Stimulated activated naive CD8-positive, alpha-beta T cell treated with anti-CD3 and anti-CD28 coated beads, Interleukin-15, Interleukin-2, amounts not matched to agents 100 ng/mL and 50 ng/mL, for 24 hours (primary cell): ENCODE measurements at regions not wholly inside any gene's neighbourhood (a gene's known extent, or its start where the extent isn't known, plus 50 kb on each side); places are given as distances from the start of the nearest gene placed in this dataset.
"Not testable (repeated sequence)": the region's sequence is repeated elsewhere in the genome, so short reads cannot be mapped to it uniquely, and the experiment has no call there.

ENCODE experiments used
- H3K27ac Mint-ChIP-seq: one replicate; pipeline ENCODE4 v1.8.0; 2021; ENCODE audit warnings: mild to moderate bottlenecking, mixed read lengths
- H3K27me3 Mint-ChIP-seq: one replicate; pipeline ENCODE4 v1.8.0; 2021; ENCODE audit warnings: mixed read lengths
- H3K36me3 Mint-ChIP-seq: one replicate; pipeline ENCODE4 v1.8.0; 2021; ENCODE audit warnings: low read depth, mixed read lengths
- H3K4me1 Mint-ChIP-seq: one replicate; pipeline ENCODE4 v1.8.0; 2021; ENCODE audit warnings: low read depth, mixed read lengths
- H3K4me3 Mint-ChIP-seq: one replicate; pipeline ENCODE4 v1.8.0; 2021; ENCODE audit warnings: mild to moderate bottlenecking, mixed read lengths
- H3K9me3 Mint-ChIP-seq: one replicate; pipeline ENCODE4 v1.8.0; 2021; ENCODE audit warnings: mixed read lengths

DNA sequence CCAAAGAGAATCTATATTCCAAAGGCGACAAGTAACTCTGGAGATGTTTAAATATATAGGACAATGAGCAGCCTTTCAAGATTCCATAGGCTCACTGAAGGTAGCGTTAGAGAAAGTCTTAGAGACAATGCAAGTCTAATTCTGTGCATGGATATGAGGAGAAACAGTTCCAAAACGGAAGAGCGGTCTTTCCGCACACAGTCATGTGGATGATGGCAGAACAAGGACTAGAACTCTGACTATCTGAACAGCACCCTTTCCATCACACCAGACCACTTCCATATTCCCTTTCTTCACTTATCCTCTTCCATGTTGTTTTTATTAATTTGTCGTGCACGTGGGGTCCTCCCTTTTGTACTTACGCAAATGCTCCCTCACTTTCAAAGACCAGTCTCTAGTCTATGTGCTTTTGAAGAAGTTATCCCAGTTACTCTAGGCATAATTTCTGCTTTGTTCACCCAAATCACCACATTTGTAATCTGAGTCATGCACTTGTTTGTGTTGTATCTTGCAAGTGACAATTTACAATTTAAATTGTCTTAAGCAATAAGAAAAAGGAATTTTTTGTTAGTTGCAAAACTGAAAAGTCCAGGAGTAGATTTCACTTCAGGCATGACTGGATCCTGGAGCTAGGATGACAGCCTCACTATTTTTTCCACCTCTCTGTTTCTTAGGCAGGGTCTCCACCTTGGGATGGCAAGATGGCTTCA is 116.0 kb upstream of the ADRA1B start:
- Mint-ChIP-seq H3K4me1 (peaks cover 6% of the 10 kb centered on the region), H3K4me3 (no peak overlapping the region), H3K9me3 (peaks cover 5% of the 10 kb centered on the region), H3K27me3 (peaks cover 41% of the 10 kb centered on the region), H3K36me3 (no peaks in the 10 kb centered on the region), H3K27ac (no peak overlapping the region)

DNA sequence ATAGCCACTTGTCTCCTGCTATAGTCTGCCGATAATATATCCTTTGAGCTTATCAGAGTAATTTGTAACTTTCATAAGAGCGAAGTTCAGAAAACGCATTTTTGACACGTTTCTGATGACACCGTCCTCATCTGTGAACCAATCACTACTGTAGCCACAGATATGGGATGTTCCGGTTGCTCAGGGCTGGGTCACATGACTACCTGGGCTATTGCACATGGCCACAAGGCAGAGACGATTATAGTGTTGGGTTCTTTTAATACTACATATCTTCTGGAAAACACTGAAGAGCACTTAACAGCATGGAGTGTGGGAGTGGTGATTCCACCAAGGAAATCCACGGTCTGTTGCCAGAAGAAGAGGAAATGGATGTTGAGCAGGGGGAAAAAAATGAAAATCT is 115.0 kb upstream of the ADRA1B start:
- Mint-ChIP-seq H3K4me3 (no peak overlapping the region), H3K9me3 (peaks cover 6% of the 10 kb centered on the region), H3K4me1 (peaks cover 6% of the 10 kb centered on the region), H3K36me3 (no peaks in the 10 kb centered on the region), H3K27ac (no peak overlapping the region), H3K27me3 (peaks cover 49% of the 10 kb centered on the region)

DNA sequence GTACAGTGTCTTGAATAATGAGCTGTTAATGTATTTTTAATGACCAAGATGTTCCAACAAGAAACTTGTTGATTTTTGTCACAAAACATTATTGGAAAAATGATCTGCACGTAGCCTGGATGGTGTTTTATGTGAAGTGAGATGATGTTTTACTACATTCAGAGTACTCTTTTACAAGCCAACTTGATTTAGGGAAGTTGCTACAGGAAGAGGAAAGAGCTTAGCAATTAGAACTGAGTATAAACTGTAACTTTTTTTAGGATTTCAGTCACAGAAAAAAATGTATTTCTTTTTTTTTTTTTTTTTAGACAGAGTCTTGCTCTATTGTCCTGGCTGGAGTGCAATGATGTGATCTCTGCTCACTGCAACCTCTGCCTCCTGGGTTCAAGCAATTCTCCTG is 113.6 kb upstream of the ADRA1B start:
- peaks cover 16% of the 10 kb centered on the region for H3K9me3 Mint-ChIP-seq
- no peaks in the 10 kb centered on the region for H3K36me3 Mint-ChIP-seq
- peaks cover 6% of the 10 kb centered on the region for H3K4me1 Mint-ChIP-seq
- peaks cover 55% of the 10 kb centered on the region for H3K27me3 Mint-ChIP-seq
- no peak overlapping the region for H3K27ac Mint-ChIP-seq
- no peak overlapping the region for H3K4me3 Mint-ChIP-seq

GRCh38 chr5:159804121-159804520 is 112.2 kb upstream of the ADRA1B start:
- Mint-ChIP-seq H3K4me1 (peaks cover 6% of the 10 kb centered on the region), H3K27me3 (peaks cover 52% of the 10 kb centered on the region), H3K27ac (no peak overlapping the region), H3K4me3 (no peak overlapping the region), H3K9me3 (peaks cover 16% of the 10 kb centered on the region), H3K36me3 (no peaks in the 10 kb centered on the region)

DNA sequence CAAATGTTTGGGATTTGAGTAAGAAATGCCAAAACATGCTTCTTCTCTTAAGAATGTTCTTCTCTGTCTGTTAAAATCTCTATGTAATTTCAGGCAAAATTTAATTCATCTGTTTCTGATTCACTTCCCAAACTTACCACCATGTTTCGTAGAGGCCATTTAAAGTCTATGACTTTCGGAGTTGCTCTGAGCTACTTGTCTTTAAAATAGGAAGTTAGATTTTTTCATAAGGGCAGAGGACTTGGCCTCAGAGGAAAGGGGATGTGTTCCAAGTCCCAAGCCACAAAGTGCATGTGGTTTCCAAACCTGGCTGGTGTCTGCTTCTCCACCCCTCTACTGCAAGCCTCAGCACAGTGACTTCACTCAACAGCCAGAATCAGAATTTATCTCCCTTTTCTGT is 111.3 kb upstream of the ADRA1B start:
- Mint-ChIP-seq H3K4me1 (peaks cover 6% of the 10 kb centered on the region), H3K36me3 (no peaks in the 10 kb centered on the region), H3K27me3 (peaks cover 52% of the 10 kb centered on the region), H3K4me3 (no peak overlapping the region), H3K9me3 (peaks cover 17% of the 10 kb centered on the region), H3K27ac (no peak overlapping the region)

GRCh38 chr5:159807135-159807534 is 109.1 kb upstream of the ADRA1B start:
- peaks cover 45% of the 10 kb centered on the region for H3K27me3 Mint-ChIP-seq
- H3K4me1 Mint-ChIP-seq, H3K27ac Mint-ChIP-seq, H3K4me3 Mint-ChIP-seq, H3K36me3 Mint-ChIP-seq: not testable (repeated sequence)
- peaks cover 23% of the 10 kb centered on the region for H3K9me3 Mint-ChIP-seq

DNA sequence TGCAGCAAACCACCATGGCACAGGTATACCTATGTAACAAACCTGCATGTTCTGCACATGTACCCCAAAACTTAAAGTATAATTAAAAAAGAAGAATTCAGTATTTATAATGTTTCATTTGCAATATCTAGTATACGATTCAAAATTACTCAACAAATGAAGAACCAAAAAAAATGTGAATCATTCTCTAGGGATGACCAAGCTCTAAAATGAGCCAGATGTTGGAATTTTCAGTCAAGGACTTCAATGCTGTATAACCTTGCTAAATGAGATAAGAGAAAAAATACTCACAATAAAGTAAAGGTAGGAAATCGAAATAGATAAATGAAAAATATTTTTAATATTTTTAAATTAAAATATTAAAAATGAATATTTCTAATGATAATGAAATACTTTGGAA is 108.7 kb upstream of the ADRA1B start:
- H3K36me3 Mint-ChIP-seq: no peaks in the 10 kb centered on the region
- peaks cover 23% of the 10 kb centered on the region for H3K9me3 Mint-ChIP-seq
- H3K27ac Mint-ChIP-seq: no peak overlapping the region
- H3K4me3 Mint-ChIP-seq: no peak overlapping the region
- peaks cover 6% of the 10 kb centered on the region for H3K4me1 Mint-ChIP-seq
- peaks cover 43% of the 10 kb centered on the region for H3K27me3 Mint-ChIP-seq

GRCh38 chr5:159811712-159812111 is 104.6 kb upstream of the ADRA1B start:
- Mint-ChIP-seq H3K27ac (no peak overlapping the region), H3K4me1 (peaks cover 5% of the 10 kb centered on the region), H3K27me3 (peaks cover 15% of the 10 kb centered on the region), H3K9me3 (peaks cover 20% of the 10 kb centered on the region), H3K36me3 (no peaks in the 10 kb centered on the region), H3K4me3 (no peak overlapping the region)

DNA sequence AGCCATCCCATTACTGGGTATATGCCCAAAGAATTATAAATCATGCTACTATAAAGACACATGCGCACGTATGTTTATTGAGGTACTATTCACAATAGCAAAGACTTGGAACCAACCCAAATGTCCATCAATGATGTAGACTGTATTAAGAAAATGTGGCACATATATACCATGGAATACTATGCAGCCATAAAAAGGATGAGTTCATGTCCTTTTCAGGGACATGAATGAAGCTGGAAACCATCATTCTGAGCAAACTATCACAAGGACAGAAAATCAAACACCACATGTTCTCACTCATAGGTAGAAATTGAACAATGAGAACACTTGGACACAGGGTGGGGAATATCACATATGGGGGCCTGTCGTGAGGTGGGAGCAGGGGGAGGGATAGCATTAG is 103.5 kb upstream of the ADRA1B start:
- H3K27me3 Mint-ChIP-seq, H3K4me3 Mint-ChIP-seq, H3K27ac Mint-ChIP-seq, H3K36me3 Mint-ChIP-seq, H3K4me1 Mint-ChIP-seq: not testable (repeated sequence)
- peaks cover 14% of the 10 kb centered on the region for H3K9me3 Mint-ChIP-seq

DNA sequence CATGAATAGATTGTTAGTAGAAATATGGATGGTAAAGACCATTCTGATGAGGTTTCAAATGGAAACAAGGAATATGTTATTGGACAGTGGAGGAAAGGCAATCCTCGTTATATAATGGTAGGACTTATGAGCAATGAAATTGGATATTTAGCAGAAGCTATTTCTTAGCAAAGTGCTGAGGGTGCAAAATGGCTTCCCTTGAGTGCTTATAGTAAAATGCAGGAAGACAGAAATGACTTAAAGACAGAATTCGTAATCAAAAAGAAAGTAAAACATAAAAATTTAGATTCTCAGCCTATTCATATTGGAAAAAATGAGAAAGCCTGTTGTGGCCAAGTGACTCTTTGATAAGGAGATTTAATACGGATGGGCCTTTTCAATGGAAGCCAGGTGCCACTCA is 102.1 kb upstream of the ADRA1B start:
- Mint-ChIP-seq H3K4me1 (peaks cover 5% of the 10 kb centered on the region), H3K36me3 (no peaks in the 10 kb centered on the region), H3K27me3 (peaks cover 8% of the 10 kb centered on the region), H3K9me3 (peaks cover 14% of the 10 kb centered on the region), H3K4me3 (no peak overlapping the region), H3K27ac (no peak overlapping the region)

DNA sequence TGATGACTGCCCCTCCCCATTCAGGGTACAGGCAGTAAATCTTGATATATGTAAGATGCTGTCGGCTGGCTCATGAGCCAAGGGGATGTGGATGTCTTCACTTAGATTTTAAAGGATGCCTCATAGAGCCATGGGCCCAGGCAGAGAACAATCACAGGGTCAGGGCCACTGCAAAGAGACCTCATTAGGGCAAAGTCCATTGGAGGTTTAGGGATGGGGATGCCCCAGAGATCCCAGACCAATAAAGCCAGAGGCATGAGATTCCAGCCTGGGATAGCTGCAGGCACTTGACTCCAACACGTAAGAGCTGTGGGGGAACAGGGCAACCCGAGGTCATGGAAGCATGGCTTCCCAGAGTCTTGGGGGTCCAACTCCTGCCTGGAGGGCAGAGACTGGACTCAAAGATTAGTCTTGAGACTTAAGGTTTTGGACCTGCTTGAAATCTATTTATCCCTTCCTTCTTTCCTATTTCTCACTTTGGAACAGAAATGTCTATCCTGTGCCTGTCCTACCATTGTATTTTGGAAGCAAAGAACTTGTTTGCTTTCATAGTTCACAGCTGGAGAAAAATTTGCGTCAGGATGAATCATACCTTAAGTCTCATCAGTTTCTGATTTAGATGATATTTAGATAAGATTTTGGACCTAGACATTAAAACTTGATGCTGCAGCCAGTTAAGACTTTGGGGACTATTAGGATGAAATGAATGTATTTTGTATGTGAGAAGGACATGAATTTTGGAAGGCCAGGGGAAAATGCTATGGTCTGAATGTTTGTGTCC is 101.3 kb upstream of the ADRA1B start:
- peaks cover 5% of the 10 kb centered on the region for H3K4me1 Mint-ChIP-seq
- H3K36me3 Mint-ChIP-seq: no peaks in the 10 kb centered on the region
- no peak overlapping the region for H3K4me3 Mint-ChIP-seq
- H3K9me3 Mint-ChIP-seq: peaks cover 13% of the 10 kb centered on the region
- no peak overlapping the region for H3K27ac Mint-ChIP-seq
- peaks cover 5% of the 10 kb centered on the region for H3K27me3 Mint-ChIP-seq

GRCh38 chr5:159817262-159818029 is 98.8 kb upstream of the ADRA1B start:
- no peak overlapping the region for H3K4me3 Mint-ChIP-seq
- H3K27me3 Mint-ChIP-seq: peaks cover 13% of the 10 kb centered on the region
- H3K4me1 Mint-ChIP-seq: peaks cover 5% of the 10 kb centered on the region

GRCh38 chr5:159819591-159820411 is 96.5 kb upstream of the ADRA1B start:
- H3K9me3 Mint-ChIP-seq: no peaks in the 10 kb centered on the region
- H3K27me3 Mint-ChIP-seq: peaks cover 20% of the 10 kb centered on the region
- H3K27ac Mint-ChIP-seq: no peak overlapping the region
- H3K4me3 Mint-ChIP-seq: no peak overlapping the region
- H3K36me3 Mint-ChIP-seq: no peaks in the 10 kb centered on the region
- no peaks in the 10 kb centered on the region for H3K4me1 Mint-ChIP-seq

More at GRCh38 chr5:159817262-159818029, 98.8 kb upstream of the ADRA1B start:
- Mint-ChIP-seq H3K27ac (no peak overlapping the region), H3K36me3 (no peaks in the 10 kb centered on the region), H3K9me3 (peaks cover 6% of the 10 kb centered on the region)

- H3K27ac Mint-ChIP-seq: no peak overlapping the region
- no peaks in the 10 kb centered on the region for H3K9me3 Mint-ChIP-seq
- no peaks in the 10 kb centered on the region for H3K4me1 Mint-ChIP-seq
- H3K27me3 Mint-ChIP-seq: peaks cover 20% of the 10 kb centered on the region
- no peak overlapping the region for H3K4me3 Mint-ChIP-seq
- no peaks in the 10 kb centered on the region for H3K36me3 Mint-ChIP-seq
Measured at GRCh38 chr5:159820692-159821091, 95.6 kb upstream of the ADRA1B start.
